ENCODE measurements at regions not wholly inside any gene's neighbourhood (a gene's known extent, or its start where the extent isn't known, plus 50 kb on each side); places are given as distances from the start of the nearest gene placed in this dataset.

- no peak overlapping the region for H3K4me3 ChIP-seq (ENCODE audit: low read depth, low read length)
- H3K9me3 ChIP-seq (ENCODE audit: control insufficient read depth, insufficient read depth, low read depth, low read length): no peaks in the 10 kb centered on the region
- no peaks in the 10 kb centered on the region for H3K4me1 ChIP-seq (ENCODE audit: control insufficient read depth, insufficient read depth, low read length)
- no peaks in the 10 kb centered on the region for H3K36me3 ChIP-seq (ENCODE audit: control insufficient read depth in 2 of 2, insufficient read depth in 1 of 2, low read length in 2 of 2)
- POLR2A ChIA-PET: no interaction called here
- no peak overlapping the region for H3K27ac ChIP-seq (ENCODE audit: extremely low read depth, low read depth, low read length)
- TF ChIP-seq ZNF274 (IDR thresholded peaks at IDR 0.05; ENCODE audit: low read length) (no peak), ZNF274 (tag by site-specific recombination; IDR thresholded peaks at IDR 0.05; ENCODE audit: borderline replicate concordance) (no peak), ZNF513 (tag by site-specific recombination; IDR thresholded peaks at IDR 0.05) (no peak), ZNF366 (tag by site-specific recombination; conservative IDR thresholded peaks at IDR 0.05) (no peak), ZNF214 (tag by site-specific recombination; IDR thresholded peaks at IDR 0.05; ENCODE audit: borderline replicate concordance) (no peak), KLF7 (tag by site-specific recombination; IDR thresholded peaks at IDR 0.05; ENCODE audit: borderline replicate concordance) (no peak), BCL11A (tag by site-specific recombination; IDR thresholded peaks at IDR 0.05; ENCODE audit: low read depth) (no peak)
- TF ChIP-seq, protein P1, sequence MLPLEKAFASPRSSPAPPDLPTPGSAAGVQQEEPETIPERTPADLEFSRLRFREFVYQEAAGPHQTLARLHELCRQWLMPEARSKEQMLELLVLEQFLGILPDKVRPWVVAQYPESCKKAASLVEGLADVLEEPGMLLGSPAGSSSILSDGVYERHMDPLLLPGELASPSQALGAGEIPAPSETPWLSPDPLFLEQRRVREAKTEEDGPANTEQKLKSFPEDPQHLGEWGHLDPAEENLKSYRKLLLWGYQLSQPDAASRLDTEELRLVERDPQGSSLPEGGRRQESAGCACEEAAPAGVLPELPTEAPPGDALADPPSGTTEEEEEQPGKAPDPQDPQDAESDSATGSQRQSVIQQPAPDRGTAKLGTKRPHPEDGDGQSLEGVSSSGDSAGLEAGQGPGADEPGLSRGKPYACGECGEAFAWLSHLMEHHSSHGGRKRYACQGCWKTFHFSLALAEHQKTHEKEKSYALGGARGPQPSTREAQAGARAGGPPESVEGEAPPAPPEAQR (tag by site-specific recombination; IDR thresholded peaks at IDR 0.05): no peak
- CTCF ChIA-PET: no interaction called here
Observed at GRCh38 chr16:7236824-7237410, 95.7 kb upstream of the RBFOX1 start.

GRCh38 chr16:7233975-7234374 lies 98.7 kb upstream of the RBFOX1 start:
- ChIA-PET CTCF (no interaction called here), POLR2A (no interaction called here)
- no peak overlapping the region for H3K27ac ChIP-seq (ENCODE audit: extremely low read depth, low read depth, low read length)
- H3K4me1 ChIP-seq (ENCODE audit: control insufficient read depth, insufficient read depth, low read length): no peaks in the 10 kb centered on the region
- no peak overlapping the region for H3K4me3 ChIP-seq (ENCODE audit: low read depth, low read length)
- TF ChIP-seq IKZF3 (tag by site-specific recombination; IDR thresholded peaks at IDR 0.05): no peak
- H3K9me3 ChIP-seq (ENCODE audit: control insufficient read depth, insufficient read depth, low read depth, low read length): no peaks in the 10 kb centered on the region
- no peaks in the 10 kb centered on the region for H3K36me3 ChIP-seq (ENCODE audit: control insufficient read depth in 2 of 2, insufficient read depth in 1 of 2, low read length in 2 of 2)

- ChIA-PET CTCF (no interaction called here), POLR2A (no interaction called here)
- H3K9me3 ChIP-seq (ENCODE audit: control insufficient read depth, insufficient read depth, low read depth, low read length): no peaks in the 10 kb centered on the region
- H3K4me3 ChIP-seq (ENCODE audit: low read depth, low read length): no peak overlapping the region
- H3K36me3 ChIP-seq (ENCODE audit: control insufficient read depth in 2 of 2, insufficient read depth in 1 of 2, low read length in 2 of 2): no peaks in the 10 kb centered on the region
- no peaks in the 10 kb centered on the region for H3K4me1 ChIP-seq (ENCODE audit: control insufficient read depth, insufficient read depth, low read length)
- H3K27ac ChIP-seq (ENCODE audit: extremely low read depth, low read depth, low read length): no peak overlapping the region
- TF ChIP-seq ZNF394 (tag by site-specific recombination; IDR thresholded peaks at IDR 0.05; ENCODE audit: borderline replicate concordance): no peak
- TF ChIP-seq ZNF501 (tag by site-specific recombination; IDR thresholded peaks at IDR 0.05): no peak
- TF ChIP-seq ZNF555 (tag by site-specific recombination; conservative IDR thresholded peaks at IDR 0.05): no peak
- TF ChIP-seq ZNF843 (tag by site-specific recombination; IDR thresholded peaks at IDR 0.05): no peak
- TF ChIP-seq, protein P2, sequence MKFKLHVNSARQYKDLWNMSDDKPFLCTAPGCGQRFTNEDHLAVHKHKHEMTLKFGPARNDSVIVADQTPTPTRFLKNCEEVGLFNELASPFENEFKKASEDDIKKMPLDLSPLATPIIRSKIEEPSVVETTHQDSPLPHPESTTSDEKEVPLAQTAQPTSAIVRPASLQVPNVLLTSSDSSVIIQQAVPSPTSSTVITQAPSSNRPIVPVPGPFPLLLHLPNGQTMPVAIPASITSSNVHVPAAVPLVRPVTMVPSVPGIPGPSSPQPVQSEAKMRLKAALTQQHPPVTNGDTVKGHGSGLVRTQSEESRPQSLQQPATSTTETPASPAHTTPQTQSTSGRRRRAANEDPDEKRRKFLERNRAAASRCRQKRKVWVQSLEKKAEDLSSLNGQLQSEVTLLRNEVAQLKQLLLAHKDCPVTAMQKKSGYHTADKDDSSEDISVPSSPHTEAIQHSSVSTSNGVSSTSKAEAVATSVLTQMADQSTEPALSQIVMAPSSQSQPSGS (tag by site-specific recombination; IDR thresholded peaks at IDR 0.05; ENCODE audit: low read depth): no peak
- TF ChIP-seq ZNF175 (tag by site-specific recombination; IDR thresholded peaks at IDR 0.05): no peak
- TF ChIP-seq ZNF174 (tag by site-specific recombination; IDR thresholded peaks at IDR 0.05): no peak
- TF ChIP-seq EGR2 (tag by site-specific recombination; IDR thresholded peaks at IDR 0.05; ENCODE audit: low read depth): no peak
- TF ChIP-seq ZNF274 (IDR thresholded peaks at IDR 0.05; ENCODE audit: low read length): no peak
- no peak for TF ChIP-seq ZNF274 (tag by site-specific recombination; IDR thresholded peaks at IDR 0.05; ENCODE audit: borderline replicate concordance)
- TF ChIP-seq ZNF10 (tag by site-specific recombination; IDR thresholded peaks at IDR 0.05): no peak
- no peak for TF ChIP-seq ZNF529 (tag by site-specific recombination; IDR thresholded peaks at IDR 0.05; ENCODE audit: insufficient replicate concordance)
- TF ChIP-seq ZNF518A (tag by site-specific recombination; conservative IDR thresholded peaks at IDR 0.05; ENCODE audit: low read depth): no peak
- TF ChIP-seq ZIC2 (tag by site-specific recombination; IDR thresholded peaks at IDR 0.05): no peak
Observed at GRCh38 chr16:7231762-7232161, 100.9 kb upstream of the RBFOX1 start.

Measured in HEK293 (cell line).